ENCODE measurements at regions not wholly inside any gene's neighbourhood (a gene's known extent, or its start where the extent isn't known, plus 50 kb on each side); places are given as distances from the start of the nearest gene placed in this dataset.

DNA sequence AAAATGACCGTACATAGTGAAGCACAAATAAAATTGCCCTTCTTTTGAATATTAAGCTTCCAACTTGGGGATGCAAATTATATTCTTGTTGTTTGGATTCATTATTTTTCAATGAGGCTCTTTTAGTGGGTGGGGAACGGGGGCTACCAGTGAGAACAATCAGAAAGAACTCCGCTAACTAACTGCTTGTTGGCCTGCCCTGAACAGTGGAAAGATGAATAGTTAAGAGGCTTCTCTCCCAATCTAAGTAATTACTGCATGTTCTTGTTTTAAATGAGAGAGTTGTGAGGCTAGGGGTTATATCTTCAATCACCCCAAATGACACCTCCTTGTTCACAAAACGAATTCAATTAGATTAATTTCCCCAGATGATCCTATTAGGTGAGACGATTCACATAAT, 322.0 kb downstream of the FAT3 start (continued):
- TF ChIP-seq POU5F1 (IDR thresholded peaks at IDR 0.05; ENCODE audit: low read depth, low read length) = no peak
- TF ChIP-seq CHD2 (IDR thresholded peaks at IDR 0.05; ENCODE audit: low read length) = no peak
- no peak for TF ChIP-seq ATF3 (IDR thresholded peaks at IDR 0.05; ENCODE audit: insufficient read depth, low read depth, low read length)
- TF ChIP-seq TAF1 (IDR thresholded peaks at IDR 0.05; ENCODE audit: low read depth, low read length) = no peak
- no peak for TF ChIP-seq TCF12 (IDR thresholded peaks at IDR 0.05; ENCODE audit: low read depth, low read length)
- TF ChIP-seq, protein P1, sequence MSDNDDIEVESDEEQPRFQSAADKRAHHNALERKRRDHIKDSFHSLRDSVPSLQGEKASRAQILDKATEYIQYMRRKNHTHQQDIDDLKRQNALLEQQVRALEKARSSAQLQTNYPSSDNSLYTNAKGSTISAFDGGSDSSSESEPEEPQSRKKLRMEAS (IDR thresholded peaks at IDR 0.05) = no peak
- TF ChIP-seq SRF (IDR thresholded peaks at IDR 0.05; ENCODE audit: low read depth, low read length) = no peak
